Keratinocyte (primary cell): ENCODE measurements at regions not wholly inside any gene's neighbourhood (a gene's known extent, or its start where the extent isn't known, plus 50 kb on each side); places are given as distances from the start of the nearest gene placed in this dataset.

ENCODE experiments used
- DNase-seq: peaks from one replicate; pipeline ENCODE4 v3.0.0-alpha.2; 2011; ENCODE audit warnings: low read depth, missing footprints, low spot score
- FAIRE-seq: peaks from 2 replicates; lab custom pipeline; 2011; peaks lifted over from hg19 to GRCh38; lab: Jason Lieb, UNC
- H2AFZ ChIP-seq: 2 replicates; pipeline ENCODE4 v1.6.0; 2012; ENCODE audit warnings: low read length, control low read depth, inconsistent platforms; ENCODE audit not compliant: control insufficient read depth
- H3K27ac ChIP-seq: 2 replicates; pipeline ENCODE4 v1.5.1; 2011; ENCODE audit warnings: low read length; ENCODE audit not compliant: control insufficient read depth, insufficient read depth
- H3K27me3 ChIP-seq: 3 replicates; pipeline ENCODE4 v1.6.0; 2011; ENCODE audit warnings: low read length; ENCODE audit not compliant: control insufficient read depth, insufficient read depth; ENCODE audit errors: extremely low read depth
- H3K36me3 ChIP-seq, 2 experiments: 2 replicates in 1 of 2; 3 replicates in 1 of 2; pipeline ENCODE4 v1.5.1; 2011; ENCODE audit warnings: low read length in 2 of 2, mild to moderate bottlenecking in 1 of 2; ENCODE audit not compliant: control insufficient read depth in 2 of 2, insufficient read depth in 2 of 2; ENCODE audit errors: extremely low read depth in 1 of 2
- H3K4me1 ChIP-seq: 3 replicates; pipeline ENCODE4 v1.5.1; 2011; ENCODE audit warnings: low read length; ENCODE audit not compliant: control insufficient read depth, insufficient read depth; ENCODE audit errors: extremely low read depth
- H3K4me2 ChIP-seq: 3 replicates; pipeline ENCODE4 v1.6.0; 2011; ENCODE audit warnings: low read depth, low read length; ENCODE audit not compliant: control insufficient read depth, insufficient read depth; ENCODE audit errors: extremely low read depth
- H3K4me3 ChIP-seq, 3 experiments: fragments of 200-600 bp in 1 of 3; sonication (generic) in 1 of 3; 2 replicates in 2 of 3; 3 replicates in 1 of 3; pipeline ENCODE4 v1.5.1; 2011 to 2016; ENCODE audit warnings: low read length in 3 of 3, mild to moderate bottlenecking in 3 of 3, control low read depth in 2 of 3, inconsistent platforms in 1 of 3, low read depth in 1 of 3, mixed read lengths in 1 of 3, mixed run types in 1 of 3, moderate library complexity in 1 of 3; ENCODE audit not compliant: control insufficient read depth in 2 of 3, insufficient read depth in 2 of 3; ENCODE audit errors: extremely low read depth in 1 of 3
- H3K79me2 ChIP-seq: 2 replicates; pipeline ENCODE4 v1.6.0; 2012; ENCODE audit warnings: low read length; ENCODE audit not compliant: control insufficient read depth, insufficient read depth
- H3K9ac ChIP-seq: 3 replicates; pipeline ENCODE4 v1.6.0; 2011; ENCODE audit warnings: low read length; ENCODE audit not compliant: control insufficient read depth, insufficient read depth; ENCODE audit errors: extremely low read depth
- H3K9me1 ChIP-seq: 3 replicates; pipeline ENCODE4 v1.6.0; 2011; ENCODE audit warnings: low read length; ENCODE audit not compliant: control insufficient read depth, insufficient read depth; ENCODE audit errors: extremely low read depth
- H3K9me3 ChIP-seq: 2 replicates; pipeline ENCODE4 v1.5.1; 2012; ENCODE audit warnings: low read depth, low read length; ENCODE audit not compliant: control insufficient read depth
- H4K20me1 ChIP-seq: 3 replicates; pipeline ENCODE4 v1.6.0; 2011; ENCODE audit warnings: low read length; ENCODE audit not compliant: control insufficient read depth, insufficient read depth; ENCODE audit errors: extremely low read depth
- CTCF ChIP-seq, 3 experiments: IDR thresholded peaks in 1 of 3; conservative IDR thresholded peaks in 1 of 3; optimal IDR thresholded peaks in 1 of 3; 2 replicates in 2 of 3; 3 replicates in 1 of 3; pipeline versions ENCODE3 to v1.5.1; 2011; ENCODE audit warnings: low read length in 3 of 3, mild to moderate bottlenecking in 3 of 3, moderate library complexity in 2 of 3, control low read depth in 1 of 3, inconsistent platforms in 1 of 3; ENCODE audit not compliant: insufficient read depth in 2 of 3; ENCODE audit errors: extremely low read depth in 1 of 3
- EZH2 ChIP-seq: IDR thresholded peaks from one replicate; pipeline ENCODE4 v1.6.1; 2012; ENCODE audit warnings: inconsistent platforms, mild to moderate bottlenecking, low read length, moderate library complexity
- dilution Hi-C: fragments of 300-500 bp; cut with MboI; formaldehyde crosslinking; loops from one replicate; pipeline ENCODE4 v1.7.0; 2020; ENCODE audit warnings: low sequenced_read_pairs; ENCODE audit not compliant: extremely low pct_ligation_motif_present

GRCh38 chr4:179698321-179698720 is 2256.1 kb upstream of the AGA start:
- no peaks in the 10 kb centered on the region for H3K27me3 ChIP-seq
- TF ChIP-seq EZH2 (no peak), CTCF (optimal IDR thresholded peaks at IDR 0.05 in 1 of 3, IDR thresholded peaks at IDR 0.05 in 1 of 3, conservative IDR thresholded peaks at IDR 0.05 in 1 of 3; ENCODE audit: extremely low read depth in 1 of 3, insufficient read depth in 2 of 3, low read length in 3 of 3) (no peak)
- no peak for DNase-seq
- no peak overlapping the region for H3K4me3 ChIP-seq
- H3K9ac ChIP-seq, result no peak overlapping the region
- H3K79me2 ChIP-seq, result no peaks in the 10 kb centered on the region
- H4K20me1 ChIP-seq, result no peaks in the 10 kb centered on the region
- no peaks in the 10 kb centered on the region for H3K9me1 ChIP-seq
- FAIRE-seq, result no peak
- dilution Hi-C loops, result no loop called here
- H3K36me3 ChIP-seq, result no peaks in the 10 kb centered on the region
- H3K27ac ChIP-seq, result no peak overlapping the region
- no peak overlapping the region for H2AFZ ChIP-seq
- H3K4me1 ChIP-seq, result no peaks in the 10 kb centered on the region
- H3K9me3 ChIP-seq, result no peaks in the 10 kb centered on the region
- H3K4me2 ChIP-seq, result no peak overlapping the region

GRCh38 chr4:179709961-179710624 is 2267.9 kb upstream of the AGA start:
- H3K4me3 ChIP-seq, result no peak overlapping the region
- no peak for FAIRE-seq
- no peaks in the 10 kb centered on the region for H3K36me3 ChIP-seq
- no peaks in the 10 kb centered on the region for H3K27me3 ChIP-seq
- H3K27ac ChIP-seq, result no peak overlapping the region
- H2AFZ ChIP-seq, result no peak overlapping the region
- no peaks in the 10 kb centered on the region for H3K9me1 ChIP-seq
- no peak overlapping the region for H3K4me2 ChIP-seq
- no peaks in the 10 kb centered on the region for H3K4me1 ChIP-seq
- H3K9ac ChIP-seq, result no peak overlapping the region
- DNase-seq, result no peak
- no peaks in the 10 kb centered on the region for H3K79me2 ChIP-seq
- TF ChIP-seq EZH2 (no peak), CTCF (optimal IDR thresholded peaks at IDR 0.05 in 1 of 3, IDR thresholded peaks at IDR 0.05 in 1 of 3, conservative IDR thresholded peaks at IDR 0.05 in 1 of 3; ENCODE audit: extremely low read depth in 1 of 3, insufficient read depth in 2 of 3, low read length in 3 of 3) (no peak)
- H3K9me3 ChIP-seq, result no peaks in the 10 kb centered on the region
- dilution Hi-C loops, result no loop called here
- H4K20me1 ChIP-seq, result no peaks in the 10 kb centered on the region
